CD4-positive, CD25-positive, alpha-beta regulatory T cell (primary cell): ENCODE measurements at regions not wholly inside any gene's neighbourhood (a gene's known extent, or its start where the extent isn't known, plus 50 kb on each side); places are given as distances from the start of the nearest gene placed in this dataset.
A peak's percentile ranks its signal among the peaks of the same experiment; 100 is the strongest.
"Not testable (repeated sequence)": the region's sequence is repeated elsewhere in the genome, so short reads cannot be mapped to it uniquely, and the experiment has no call there.

Source experiments
- ATAC-seq, 2 donors: fragments of 150-1000 bp; cut with Tn5 transposase; one replicate each; pipeline ENCODE4 v1.10.0; 2021; ENCODE audit warnings: low read depth in 2 of 2, moderate number of reproducible peaks in 2 of 2, moderate library complexity in 1 of 2
- DNase-seq, 3 donors: peaks; one replicate each; pipeline versions ENCODE4 v3.0.0 to v3.0.0-alpha.2; 2012 to 2022; ENCODE audit warnings: mixed read lengths in 1 of 3
- H3K27ac ChIP-seq: one replicate; pipeline ENCODE4 v1.7.0; 2013; ENCODE audit warnings: mild to moderate bottlenecking, low read length; ENCODE audit not compliant: insufficient read depth, poor library complexity, severe bottlenecking
- H3K27me3 ChIP-seq: one replicate; pipeline ENCODE4 v1.7.0; 2013; ENCODE audit warnings: low read length; ENCODE audit not compliant: control insufficient read depth, insufficient read depth
- H3K36me3 ChIP-seq: one replicate; pipeline ENCODE4 v1.7.0; 2013; ENCODE audit warnings: mild to moderate bottlenecking, low read length, moderate library complexity; ENCODE audit not compliant: control insufficient read depth, insufficient read depth
- H3K4me1 ChIP-seq: 2 replicates; pipeline ENCODE4 v1.7.0; 2013; ENCODE audit warnings: mild to moderate bottlenecking, low read length; ENCODE audit not compliant: insufficient read depth, control insufficient read depth, poor library complexity, severe bottlenecking
- H3K4me3 ChIP-seq: one replicate; pipeline ENCODE4 v1.7.0; 2013; ENCODE audit warnings: low read depth, mild to moderate bottlenecking, low read length, moderate library complexity
- H3K9me3 ChIP-seq, 2 experiments: 1 replicate in 1 of 2; 2 replicates in 1 of 2; pipeline ENCODE4 v1.7.0; 2013; ENCODE audit warnings: low read length in 2 of 2, mild to moderate bottlenecking in 1 of 2, moderate library complexity in 1 of 2; ENCODE audit not compliant: control insufficient read depth in 2 of 2
- H3K27ac Mint-ChIP-seq, 3 donors: one replicate each; pipeline ENCODE4 v1.8.0; 2020 to 2022; ENCODE audit warnings: mild to moderate bottlenecking in 3 of 3, mixed read lengths in 3 of 3, moderate library complexity in 2 of 3
- H3K27me3 Mint-ChIP-seq: one replicate; pipeline ENCODE4 v1.8.0; 2022; ENCODE audit warnings: mild to moderate bottlenecking, mixed read lengths
- H3K36me3 Mint-ChIP-seq: one replicate; pipeline ENCODE4 v1.8.0; 2020; ENCODE audit warnings: mixed read lengths
- H3K4me1 Mint-ChIP-seq, 4 donors: one replicate each; pipeline ENCODE4 v1.8.0; 2020 to 2022; ENCODE audit warnings: mixed read lengths in 4 of 4, mild to moderate bottlenecking in 1 of 4
- H3K4me3 Mint-ChIP-seq, 4 donors: one replicate each; pipeline ENCODE4 v1.8.0; 2020 to 2022; ENCODE audit warnings: mild to moderate bottlenecking in 4 of 4, mixed read lengths in 4 of 4, moderate library complexity in 3 of 4
- H3K9me3 Mint-ChIP-seq, 7 donors: one replicate each; pipeline ENCODE4 v1.8.0; 2020 to 2022; ENCODE audit warnings: mixed read lengths in 7 of 7, mild to moderate bottlenecking in 3 of 7, moderate library complexity in 2 of 7

- Mint-ChIP-seq H3K4me3 (peak overlapping the region in 1 of 4 donors; percentile 3), H3K9me3 (no peaks in the 10 kb centered on the region), H3K27me3 (peaks cover 20% of the 10 kb centered on the region), H3K27ac (no peak overlapping the region), H3K4me1 (no peaks in the 10 kb centered on the region), H3K36me3 (no peaks in the 10 kb centered on the region)
- Histone ChIP-seq H3K4me1 (no peaks in the 10 kb centered on the region), H3K9me3 (no peaks in the 10 kb centered on the region), H3K27ac (no peak overlapping the region), H3K36me3 (no peaks in the 10 kb centered on the region), H3K4me3 (no peak overlapping the region), H3K27me3 (no peaks in the 10 kb centered on the region)
- DNase-seq (peak in 1 of 3 donors; percentile 5), ATAC-seq (no peak)
Observed at GRCh38 chr10:15427843-15428414, 56.8 kb upstream of the FAM171A1 start.

DNA sequence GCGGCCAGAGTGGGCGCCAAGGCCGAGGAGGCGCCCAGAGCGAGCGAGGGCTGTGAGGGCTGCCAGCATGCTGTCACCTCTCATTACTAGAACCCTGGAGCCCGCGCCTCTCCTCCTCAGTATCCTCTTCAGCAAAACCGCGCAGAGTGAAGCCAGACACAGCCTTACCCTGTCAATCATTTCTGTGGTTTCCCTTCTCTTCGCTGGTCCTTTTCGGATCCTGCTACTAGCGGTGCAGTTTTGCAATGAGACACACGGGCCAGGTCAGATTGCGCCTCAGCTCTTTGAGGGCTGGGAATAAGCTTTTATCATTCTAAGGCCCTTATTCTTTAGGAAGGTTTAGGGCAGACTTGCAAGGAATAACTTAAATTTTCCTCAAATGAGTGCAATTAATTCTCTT, 55.5 kb upstream of the FAM171A1 start:
- Mint-ChIP-seq H3K4me1 (no peaks in the 10 kb centered on the region), H3K9me3 (peaks cover 0 to 2% (median 0%) of the 10 kb centered on the region in 7 donors), H3K36me3 (no peaks in the 10 kb centered on the region), H3K27me3 (peaks cover 22% of the 10 kb centered on the region), H3K4me3 (no peak overlapping the region), H3K27ac (no peak overlapping the region)
- Histone ChIP-seq H3K36me3 (no peaks in the 10 kb centered on the region), H3K9me3 (no peaks in the 10 kb centered on the region), H3K4me1 (no peaks in the 10 kb centered on the region), H3K27ac (no peak overlapping the region), H3K4me3 (no peak overlapping the region), H3K27me3 (no peaks in the 10 kb centered on the region)
- DNase-seq (peak in 1 of 3 donors; percentile 12), ATAC-seq (no peak)

DNA sequence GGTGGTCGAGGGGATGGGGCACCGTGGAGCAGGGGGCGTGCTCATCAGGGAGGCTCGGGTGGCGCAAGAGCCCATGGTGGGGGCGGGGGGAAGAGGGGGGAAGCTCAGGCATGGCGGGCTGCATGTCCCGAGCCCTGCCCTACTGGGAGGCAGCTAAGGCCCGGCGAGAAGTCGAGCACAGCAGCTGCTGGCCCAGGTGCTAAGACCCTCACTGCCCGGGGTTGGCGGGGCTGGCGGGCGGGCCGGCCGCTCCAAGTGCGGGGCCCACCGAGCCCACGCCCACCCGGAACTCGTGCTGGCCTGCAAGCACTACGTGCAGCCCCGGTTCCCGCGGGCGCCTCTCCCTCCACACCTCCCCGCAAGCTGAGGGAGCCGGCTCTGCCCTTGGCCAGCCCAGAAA, 55.0 kb upstream of the FAM171A1 start:
- DNase-seq = no peak
- no peaks in the 10 kb centered on the region for H3K27me3 ChIP-seq
- no peak overlapping the region for H3K4me3 ChIP-seq
- ATAC-seq = no peak
- H3K4me1 ChIP-seq = no peaks in the 10 kb centered on the region
- H3K36me3 Mint-ChIP-seq = no peaks in the 10 kb centered on the region
- H3K9me3 Mint-ChIP-seq = peaks cover 0 to 2% (median 0%) of the 10 kb centered on the region in 7 donors
- no peaks in the 10 kb centered on the region for H3K36me3 ChIP-seq
- H3K4me1 Mint-ChIP-seq = no peaks in the 10 kb centered on the region
- H3K9me3 ChIP-seq = no peaks in the 10 kb centered on the region
- no peak overlapping the region for H3K27ac ChIP-seq
- H3K27me3 Mint-ChIP-seq = peaks cover 21% of the 10 kb centered on the region
- H3K27ac Mint-ChIP-seq = no peak overlapping the region
- H3K4me3 Mint-ChIP-seq = no peak overlapping the region

- not testable (repeated sequence) for H3K4me3 ChIP-seq, H3K4me1 ChIP-seq, DNase-seq, ATAC-seq, H3K4me3 Mint-ChIP-seq, H3K36me3 ChIP-seq, H3K27me3 ChIP-seq, H3K4me1 Mint-ChIP-seq, H3K27ac ChIP-seq, H3K27ac Mint-ChIP-seq, H3K9me3 Mint-ChIP-seq, H3K36me3 Mint-ChIP-seq, H3K9me3 ChIP-seq
- H3K27me3 Mint-ChIP-seq = peaks cover 10% of the 10 kb centered on the region
Observed at GRCh38 chr10:15421875-15422274, 50.8 kb upstream of the FAM171A1 start.
